ENCODE measurements at regions not wholly inside any gene's neighbourhood (a gene's known extent, or its start where the extent isn't known, plus 50 kb on each side); places are given as distances from the start of the nearest gene placed in this dataset.

- H3K27ac ChIP-seq: no peak overlapping the region
- H3K27me3 ChIP-seq: no peaks in the 10 kb centered on the region
- H3K36me3 ChIP-seq: no peaks in the 10 kb centered on the region
- no peak overlapping the region for H3K4me3 ChIP-seq
- H3K9me3 ChIP-seq (ENCODE audit: low read depth): no peaks in the 10 kb centered on the region
- TF ChIP-seq CTCF (IDR thresholded peaks at IDR 0.05; ENCODE audit: low read depth, low read length): no peak
- DNase-seq (ENCODE audit: low read depth in 1 of 2, low spot score in 1 of 2): no peak
- H3K4me1 ChIP-seq (ENCODE audit: low read depth): no peaks in the 10 kb centered on the region
These were observed 300.4 kb upstream of the CLEC14A start for GRCh38 chr14:38556252-38556651.

- Histone ChIP-seq H3K4me3 (no peak overlapping the region), H3K4me1 (ENCODE audit: low read depth) (no peaks in the 10 kb centered on the region), H3K36me3 (no peaks in the 10 kb centered on the region), H3K9me3 (ENCODE audit: low read depth) (no peaks in the 10 kb centered on the region), H3K27me3 (no peaks in the 10 kb centered on the region), H3K27ac (no peak overlapping the region)
- no peak for DNase-seq (ENCODE audit: low read depth in 1 of 2, low spot score in 1 of 2)
- TF ChIP-seq CTCF (IDR thresholded peaks at IDR 0.05; ENCODE audit: low read depth, low read length): no peak
These were observed 298.1 kb upstream of the CLEC14A start for GRCh38 chr14:38554026-38554425.

DNA sequence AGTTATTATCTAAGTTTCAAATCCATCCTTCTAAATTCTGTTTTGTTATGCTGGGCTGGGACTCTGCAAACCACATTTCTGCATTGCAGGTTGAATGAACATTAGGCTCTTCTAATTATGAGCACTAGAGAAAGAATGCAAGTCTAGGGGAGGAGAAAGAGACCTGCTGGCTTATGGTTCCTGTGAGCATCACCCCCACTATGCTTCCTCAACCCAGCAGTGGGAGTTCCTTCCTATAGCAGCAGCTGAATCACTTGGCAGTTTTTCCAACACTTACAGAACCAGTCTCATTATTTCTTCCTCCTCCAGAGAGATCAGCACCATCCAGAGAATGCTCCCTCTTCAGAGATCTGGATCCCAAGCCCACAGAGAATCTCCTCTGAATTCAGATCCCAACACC, 297.7 kb upstream of the CLEC14A start:
- no peaks in the 10 kb centered on the region for H3K4me1 ChIP-seq (ENCODE audit: low read depth)
- H3K27ac ChIP-seq: no peak overlapping the region
- H3K27me3 ChIP-seq: no peaks in the 10 kb centered on the region
- H3K4me3 ChIP-seq: no peak overlapping the region
- no peaks in the 10 kb centered on the region for H3K36me3 ChIP-seq
- TF ChIP-seq CTCF (IDR thresholded peaks at IDR 0.05; ENCODE audit: low read depth, low read length): no peak
- peak in 1 of 2 donors; percentile 35 for DNase-seq (ENCODE audit: low read depth in 1 of 2, low spot score in 1 of 2)
- no peaks in the 10 kb centered on the region for H3K9me3 ChIP-seq (ENCODE audit: low read depth)

DNA sequence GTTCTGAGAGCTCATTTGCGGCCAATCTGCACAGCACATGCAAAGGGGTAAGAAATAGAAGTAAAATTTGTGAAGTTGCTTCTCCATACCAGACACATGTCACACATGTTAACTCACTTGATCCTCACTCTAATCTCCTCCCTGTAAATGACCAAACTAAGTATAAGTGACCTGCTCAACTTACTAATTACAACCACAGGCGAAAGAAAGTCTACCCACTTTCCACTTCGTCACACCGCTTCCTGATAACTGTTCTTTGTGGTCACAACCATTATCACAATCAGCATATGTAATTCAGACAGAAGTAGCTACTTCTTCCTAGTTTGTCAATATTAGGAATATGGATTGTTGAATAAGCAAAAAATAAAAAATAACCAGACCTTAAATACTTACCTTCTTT, 293.7 kb upstream of the CLEC14A start:
- Histone ChIP-seq H3K36me3 (no peaks in the 10 kb centered on the region), H3K4me1 (ENCODE audit: low read depth) (peaks cover 16% of the 10 kb centered on the region), H3K27me3 (no peaks in the 10 kb centered on the region), H3K9me3 (ENCODE audit: low read depth) (no peaks in the 10 kb centered on the region), H3K4me3 (no peak overlapping the region), H3K27ac (no peak overlapping the region)
- TF ChIP-seq CTCF (IDR thresholded peaks at IDR 0.05; ENCODE audit: low read depth, low read length): no peak
- DNase-seq (ENCODE audit: low read depth in 1 of 2, low spot score in 1 of 2): no peak

DNA sequence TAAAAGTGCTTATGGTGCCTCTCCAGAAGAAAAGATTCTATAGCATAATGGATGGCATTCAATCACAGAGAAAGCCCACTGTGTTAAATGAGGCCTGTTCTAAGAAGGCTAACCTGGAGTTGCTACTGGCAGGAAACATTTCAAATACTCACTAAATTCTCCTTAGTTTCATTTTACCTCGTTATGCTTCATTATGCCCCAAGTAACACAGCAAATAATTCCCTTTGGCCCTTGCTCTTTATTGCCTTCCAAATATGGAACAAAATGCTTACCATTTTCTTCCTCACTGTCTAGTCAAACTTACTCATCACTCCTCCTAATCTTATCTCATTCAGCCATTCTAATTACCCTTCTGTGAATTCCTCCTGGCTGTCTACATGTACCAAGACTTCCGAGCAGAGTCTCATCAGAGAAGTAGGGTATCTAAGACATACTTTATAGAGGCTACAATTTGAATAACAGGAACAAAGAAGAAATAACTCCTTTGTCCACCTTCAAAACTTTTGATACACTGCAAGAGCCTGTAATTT, 292.1 kb upstream of the CLEC14A start:
- Histone ChIP-seq H3K27me3 (no peaks in the 10 kb centered on the region), H3K4me1 (ENCODE audit: low read depth) (peaks cover 19% of the 10 kb centered on the region), H3K4me3 (no peak overlapping the region), H3K27ac (no peak overlapping the region), H3K9me3 (ENCODE audit: low read depth) (no peaks in the 10 kb centered on the region), H3K36me3 (no peaks in the 10 kb centered on the region)
- DNase-seq (ENCODE audit: low read depth in 1 of 2, low spot score in 1 of 2): no peak
- no peak for TF ChIP-seq CTCF (IDR thresholded peaks at IDR 0.05; ENCODE audit: low read depth, low read length)
